HEK293T (cell line): ENCODE measurements at regions not wholly inside any gene's neighbourhood (a gene's known extent, or its start where the extent isn't known, plus 50 kb on each side); places are given as distances from the start of the nearest gene placed in this dataset.

Experiments
- BHLHE40 ChIP-seq: fragments of 450-650 bp; IDR thresholded peaks from 2 replicates; pipeline ENCODE4 v1.6.1; 2016; ENCODE audit warnings: mild to moderate bottlenecking, moderate library complexity, borderline replicate concordance
- FOXA1 ChIP-seq: fragments of 450-650 bp; IDR thresholded peaks from 2 replicates; pipeline ENCODE4 v1.6.1; 2016; ENCODE audit warnings: mild to moderate bottlenecking
- FOXM1 ChIP-seq: fragments of 450-650 bp; IDR thresholded peaks from 2 replicates; pipeline ENCODE4 v1.6.1; 2017; ENCODE audit warnings: mild to moderate bottlenecking, borderline replicate concordance
- HDGF ChIP-seq: fragments of 450-650 bp; IDR thresholded peaks from 2 replicates; pipeline ENCODE4 v1.6.1; 2017; ENCODE audit warnings: antibody characterized with exemption, borderline replicate concordance
- L3MBTL2 ChIP-seq: fragments of 450-650 bp; conservative IDR thresholded peaks from 2 replicates; pipeline ENCODE4 v1.6.1; 2016; ENCODE audit warnings: mild to moderate bottlenecking
- NFRKB ChIP-seq: fragments of 450-650 bp; IDR thresholded peaks from 2 replicates; pipeline ENCODE4 v1.6.1; 2016; ENCODE audit warnings: mild to moderate bottlenecking, moderate library complexity
- SP1 ChIP-seq: fragments of 450-650 bp; IDR thresholded peaks from 2 replicates; pipeline ENCODE4 v1.6.1; 2017
- SUZ12 ChIP-seq: fragments of 450-650 bp; IDR thresholded peaks from 2 replicates; pipeline ENCODE4 v1.6.1; 2016; ENCODE audit warnings: mild to moderate bottlenecking
- ZNF384 ChIP-seq: fragments of 450-650 bp; IDR thresholded peaks from 2 replicates; pipeline ENCODE4 v1.6.1; 2016

DNA sequence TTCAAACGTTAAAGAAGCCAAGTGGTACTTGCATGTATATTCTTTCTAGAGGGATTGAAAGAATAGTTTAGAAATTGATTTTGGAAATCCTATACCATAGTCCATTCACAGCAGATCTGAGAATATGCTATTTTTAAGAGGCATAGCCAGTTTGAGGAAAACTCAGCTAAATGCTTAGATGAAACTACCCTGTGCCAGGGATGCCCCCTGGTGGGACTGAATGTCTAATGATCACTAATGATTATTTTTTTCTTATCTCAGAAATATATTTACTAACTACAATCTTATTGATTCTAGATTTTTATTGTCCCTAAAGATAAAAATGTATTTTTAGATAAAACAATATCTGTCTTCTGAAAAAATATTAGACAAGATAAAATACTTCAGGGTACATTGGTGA is 844.9 kb upstream of the PHF14 start:
- TF ChIP-seq ZNF384 (no peak), SP1 (no peak), BHLHE40 (no peak), SUZ12 (no peak), FOXM1 (no peak), L3MBTL2 (no peak), FOXA1 (no peak), HDGF (no peak), NFRKB (no peak)
